GM23248 (cell line): ENCODE measurements at regions not wholly inside any gene's neighbourhood (a gene's known extent, or its start where the extent isn't known, plus 50 kb on each side); places are given as distances from the start of the nearest gene placed in this dataset.
A peak's percentile ranks its signal among the peaks of the same experiment; 100 is the strongest.

Experiments used
- DNase-seq: peaks from one replicate; pipeline ENCODE4 v3.0.0-alpha.2; 2015
- H2AFZ ChIP-seq: fragments of 200-600 bp; sonication (generic); 2 replicates; pipeline ENCODE4 v1.6.1; 2016; ENCODE audit warnings: antibody characterized with exemption
- H3F3A ChIP-seq: fragments of 200-600 bp; sonication (generic); 2 replicates; pipeline ENCODE4 v1.6.1; 2016; ENCODE audit warnings: mild to moderate bottlenecking, antibody characterized with exemption, mixed run types; ENCODE audit not compliant: insufficient read depth
- H3K27ac ChIP-seq: fragments of 200-600 bp; sonication (generic); 2 replicates; pipeline ENCODE4 v1.5.1; 2016; ENCODE audit warnings: mild to moderate bottlenecking
- H3K27me3 ChIP-seq: fragments of 200-600 bp; sonication (generic); replicated peaks from 2 replicates; pipeline ENCODE4 v1.6.1; 2016; ENCODE audit warnings: mild to moderate bottlenecking; ENCODE audit not compliant: insufficient read depth
- H3K36me3 ChIP-seq: fragments of 200-600 bp; sonication (generic); 2 replicates; pipeline ENCODE4 v1.6.1; 2016; ENCODE audit warnings: low read depth, mild to moderate bottlenecking
- H3K4me1 ChIP-seq: fragments of 200-600 bp; sonication (generic); 2 replicates; pipeline ENCODE4 v1.6.1; 2016; ENCODE audit warnings: mild to moderate bottlenecking; ENCODE audit not compliant: insufficient read depth
- H3K4me2 ChIP-seq: fragments of 200-600 bp; sonication (generic); one replicate; pipeline ENCODE4 v1.6.1; 2016; ENCODE audit warnings: mild to moderate bottlenecking; ENCODE audit not compliant: unreplicated experiment
- H3K4me3 ChIP-seq: fragments of 200-600 bp; sonication (generic); 2 replicates; pipeline ENCODE4 v1.5.1; 2016; ENCODE audit warnings: mild to moderate bottlenecking
- H3K79me2 ChIP-seq: fragments of 200-600 bp; sonication (generic); 2 replicates; pipeline ENCODE4 v1.6.1; 2016; ENCODE audit warnings: mild to moderate bottlenecking; ENCODE audit not compliant: insufficient read depth
- H3K9ac ChIP-seq: fragments of 200-600 bp; sonication (generic); 2 replicates; pipeline ENCODE4 v1.6.1; 2016; ENCODE audit warnings: mild to moderate bottlenecking
- H3K9me2 ChIP-seq: fragments of 200-600 bp; sonication (generic); 2 replicates; pipeline ENCODE4 v1.6.1; 2016; ENCODE audit warnings: mixed run types, mild to moderate bottlenecking, moderate library complexity; ENCODE audit not compliant: insufficient read depth
- H3K9me3 ChIP-seq: fragments of 200-600 bp; sonication (generic); one replicate; pipeline ENCODE4 v1.6.1; 2017; ENCODE audit warnings: low read depth
- H4K20me1 ChIP-seq: fragments of 200-600 bp; sonication (generic); 2 replicates; pipeline ENCODE4 v1.6.0; 2016; ENCODE audit not compliant: insufficient read depth
- EZH2 ChIP-seq: fragments of 200-600 bp; sonication (generic); IDR thresholded peaks from 2 replicates; pipeline ENCODE4 v1.6.1; 2018; ENCODE audit warnings: antibody characterized with exemption, mild to moderate bottlenecking; ENCODE audit not compliant: insufficient read depth, poor library complexity, severe bottlenecking
- EZH2phosphoT487 ChIP-seq: fragments of 200-600 bp; sonication (generic); IDR thresholded peaks from 2 replicates; pipeline ENCODE4 v1.6.1; 2018; ENCODE audit warnings: antibody characterized with exemption, moderate library complexity, mild to moderate bottlenecking, low read depth; ENCODE audit not compliant: insufficient read depth
- WGBS, 2 experiments: methylation state at CpG; one replicate each; pipeline ENCODE4 v1.1.6; 2015 to 2017; ENCODE audit warnings: low lambda C conversion rate in 2 of 2, low coverage in 1 of 2; ENCODE audit errors: missing lambda C conversion rate in 2 of 2; 5-methylcytosine and 5-hydroxymethylcytosine counted together
- in situ Hi-C: fragments of 300-500 bp; cut with MboI; formaldehyde crosslinking; loops from 2 replicates; pipeline ENCODE4 v1.15.0; 2020

- Histone ChIP-seq H3K27me3 (no peaks in the 10 kb centered on the region), H3F3A (no peaks in the 10 kb centered on the region), H3K79me2 (peaks cover 83% of the 10 kb centered on the region), H4K20me1 (no peaks in the 10 kb centered on the region), H3K9me3 (no peaks in the 10 kb centered on the region), H3K4me3 (no peak overlapping the region), H3K4me1 (no peaks in the 10 kb centered on the region), H3K9me2 (no peaks in the 10 kb centered on the region), H2AFZ (no peak overlapping the region), H3K36me3 (no peaks in the 10 kb centered on the region), H3K27ac (no peak overlapping the region), H3K4me2 (no peak overlapping the region), H3K9ac (no peak overlapping the region)
- TF ChIP-seq EZH2phosphoT487: no peak
- TF ChIP-seq EZH2: no peak
- no peak for DNase-seq
- WGBS, 2 experiments: 82 to 90% methylated on average over 2 of the region's 2 CpGs
- in situ Hi-C loops: loop anchor here (25.0 kb wide), 1 partner anchor 782 kb away; no protein-coding TSS in a partner anchor
These were observed 459.1 kb downstream of the SOX9 start for GRCh38 chr17:72579990-72580320.

GRCh38 chr17:72580321-72581127, 459.7 kb downstream of the SOX9 start:
- Histone ChIP-seq H3K4me1 (no peaks in the 10 kb centered on the region), H2AFZ (no peak overlapping the region), H4K20me1 (no peaks in the 10 kb centered on the region), H3K27me3 (no peaks in the 10 kb centered on the region), H3K4me2 (no peak overlapping the region), H3K9ac (no peak overlapping the region), H3K9me2 (no peaks in the 10 kb centered on the region), H3K9me3 (no peaks in the 10 kb centered on the region), H3K36me3 (no peaks in the 10 kb centered on the region), H3F3A (no peaks in the 10 kb centered on the region), H3K27ac (no peak overlapping the region), H3K79me2 (peaks cover 85% of the 10 kb centered on the region), H3K4me3 (no peak overlapping the region)
- in situ Hi-C loops: loop anchor here (25.0 kb wide), 1 partner anchor 782 kb away; no protein-coding TSS in a partner anchor
- WGBS, 2 experiments: 76 to 77% methylated on average over 11 of the region's 11 CpGs
- DNase-seq: no peak
- TF ChIP-seq EZH2 (no peak), EZH2phosphoT487 (no peak)

- no peak overlapping the region for H3K9ac ChIP-seq
- no peaks in the 10 kb centered on the region for H3K36me3 ChIP-seq
- peak; percentile 29 for DNase-seq
- in situ Hi-C loops: loop anchor here (25.0 kb wide), 1 partner anchor 775 kb away; no protein-coding TSS in a partner anchor
- WGBS, 2 experiments: 53 to 65% methylated on average over 7 of the region's 7 CpGs
- no peaks in the 10 kb centered on the region for H3K9me3 ChIP-seq
- no peaks in the 10 kb centered on the region for H4K20me1 ChIP-seq
- H3K4me1 ChIP-seq: peaks cover 14% of the 10 kb centered on the region
- no peak for TF ChIP-seq EZH2
- no peak for TF ChIP-seq EZH2phosphoT487
- no peak overlapping the region for H3K27ac ChIP-seq
- no peak overlapping the region for H3K4me2 ChIP-seq
- no peak overlapping the region for H2AFZ ChIP-seq
- no peak overlapping the region for H3K4me3 ChIP-seq
- H3K79me2 ChIP-seq: peaks cover 89% of the 10 kb centered on the region
- H3K27me3 ChIP-seq: no peaks in the 10 kb centered on the region
- H3F3A ChIP-seq: 0 out of 2 replicates have a peak, but pooled peaks cover 3% of the 10 kb centered on the region
- no peaks in the 10 kb centered on the region for H3K9me2 ChIP-seq
These were observed 466.3 kb downstream of the SOX9 start for GRCh38 chr17:72587156-72587555.

- no peak for DNase-seq
- H3K27ac ChIP-seq: no peak overlapping the region
These were observed 467.1 kb downstream of the SOX9 start for GRCh38 chr17:72587773-72588511.

More at GRCh38 chr17:72587773-72588511, 467.1 kb downstream of the SOX9 start:
- peaks cover 83% of the 10 kb centered on the region for H3K79me2 ChIP-seq
- peaks cover 14% of the 10 kb centered on the region for H3K4me1 ChIP-seq
- in situ Hi-C loops: loop anchor here (25.0 kb wide), 1 partner anchor 774 kb away; no protein-coding TSS in a partner anchor
- no peaks in the 10 kb centered on the region for H3K27me3 ChIP-seq
- no peak overlapping the region for H3K4me2 ChIP-seq
- H3K9ac ChIP-seq: no peak overlapping the region
- H3K9me2 ChIP-seq: no peaks in the 10 kb centered on the region
- TF ChIP-seq EZH2: no peak
- no peak for TF ChIP-seq EZH2phosphoT487
- no peaks in the 10 kb centered on the region for H4K20me1 ChIP-seq
- H2AFZ ChIP-seq: no peak overlapping the region
- 81 to 82% methylated on average over 11 of the region's 11 CpGs for WGBS, 2 experiments
- no peaks in the 10 kb centered on the region for H3K36me3 ChIP-seq
- no peak overlapping the region for H3K4me3 ChIP-seq
- H3K9me3 ChIP-seq: no peaks in the 10 kb centered on the region
- H3F3A ChIP-seq: 0 out of 2 replicates have a peak, but pooled peaks cover 3% of the 10 kb centered on the region
